Upper lobe of left lung (tissue), 4 donors: ENCODE measurements at regions not wholly inside any gene's neighbourhood (a gene's known extent, or its start where the extent isn't known, plus 50 kb on each side); places are given as distances from the start of the nearest gene placed in this dataset.
"Not testable (repeated sequence)": the region's sequence is repeated elsewhere in the genome, so short reads cannot be mapped to it uniquely, and the experiment has no call there.

Source experiments
- EP300 ChIP-seq, 4 donors: sonication (generic); formaldehyde crosslinking; IDR thresholded peaks; one replicate each; pipeline ENCODE4 v1.5.1; 2017; ENCODE audit warnings: antibody characterized with exemption in 4 of 4, control low read depth in 2 of 4
- POLR2A ChIP-seq, 4 donors: fragments of 450-650 bp; IDR thresholded peaks; one replicate each; pipeline ENCODE4 v1.5.1; 2016 to 2017; ENCODE audit warnings: antibody characterized with exemption in 4 of 4, mild to moderate bottlenecking in 2 of 4
- TF ChIP-seq, protein P1 (sequence below), 6 experiments: fragments of 450-650 bp in 4 of 6; fragments of 200-600 bp in 2 of 6; sonication (generic) in 2 of 6; IDR thresholded peaks; one replicate each; pipeline ENCODE4 v1.5.1; 2016 to 2019; ENCODE audit warnings: antibody characterized with exemption in 6 of 6

DNA sequence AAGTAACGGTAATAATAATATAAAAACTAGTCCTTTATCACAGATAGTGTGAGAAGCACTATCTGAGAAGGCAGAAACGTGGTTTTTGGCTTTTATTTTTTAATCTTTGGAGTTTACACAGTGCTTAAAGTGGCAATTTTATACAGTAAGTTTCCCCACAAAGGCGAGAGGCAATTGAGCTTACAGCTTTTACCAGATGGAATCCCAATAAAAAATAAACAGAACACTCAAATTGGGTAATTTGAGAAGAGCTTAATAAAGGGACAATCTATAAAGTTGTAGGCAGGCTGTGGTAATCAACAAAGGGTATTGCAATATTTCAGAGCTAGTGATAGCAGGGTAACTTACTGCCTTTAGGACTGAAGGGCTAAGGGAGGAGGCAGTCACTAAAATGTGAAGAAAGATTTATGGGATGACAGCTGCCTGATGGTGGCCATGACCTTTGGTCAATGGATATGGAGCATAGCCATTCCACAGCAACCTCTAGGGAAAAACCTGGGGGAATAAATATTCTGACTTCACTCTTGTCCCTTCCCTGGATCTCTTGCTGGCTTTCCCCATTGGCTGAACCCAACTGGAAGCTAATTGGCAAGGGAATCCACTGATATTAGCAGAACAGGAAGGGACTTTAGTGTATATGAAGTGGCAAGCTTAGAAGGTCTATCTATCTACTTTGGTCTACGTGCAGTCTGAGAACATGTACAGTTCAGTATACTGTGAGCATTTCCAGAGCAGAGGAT, 717.0 kb upstream of the DEFB115 start:
- TF ChIP-seq POLR2A, EP300 (IDR thresholded peaks at IDR 0.05): not testable (repeated sequence)
- TF ChIP-seq, protein P1, sequence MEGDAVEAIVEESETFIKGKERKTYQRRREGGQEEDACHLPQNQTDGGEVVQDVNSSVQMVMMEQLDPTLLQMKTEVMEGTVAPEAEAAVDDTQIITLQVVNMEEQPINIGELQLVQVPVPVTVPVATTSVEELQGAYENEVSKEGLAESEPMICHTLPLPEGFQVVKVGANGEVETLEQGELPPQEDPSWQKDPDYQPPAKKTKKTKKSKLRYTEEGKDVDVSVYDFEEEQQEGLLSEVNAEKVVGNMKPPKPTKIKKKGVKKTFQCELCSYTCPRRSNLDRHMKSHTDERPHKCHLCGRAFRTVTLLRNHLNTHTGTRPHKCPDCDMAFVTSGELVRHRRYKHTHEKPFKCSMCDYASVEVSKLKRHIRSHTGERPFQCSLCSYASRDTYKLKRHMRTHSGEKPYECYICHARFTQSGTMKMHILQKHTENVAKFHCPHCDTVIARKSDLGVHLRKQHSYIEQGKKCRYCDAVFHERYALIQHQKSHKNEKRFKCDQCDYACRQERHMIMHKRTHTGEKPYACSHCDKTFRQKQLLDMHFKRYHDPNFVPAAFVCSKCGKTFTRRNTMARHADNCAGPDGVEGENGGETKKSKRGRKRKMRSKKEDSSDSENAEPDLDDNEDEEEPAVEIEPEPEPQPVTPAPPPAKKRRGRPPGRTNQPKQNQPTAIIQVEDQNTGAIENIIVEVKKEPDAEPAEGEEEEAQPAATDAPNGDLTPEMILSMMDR (IDR thresholded peaks at IDR 0.05), result not testable (repeated sequence)
